ENCODE measurements at regions not wholly inside any gene's neighbourhood (a gene's known extent, or its start where the extent isn't known, plus 50 kb on each side); places are given as distances from the start of the nearest gene placed in this dataset.

GRCh38 chr4:38318737-38319455, 345.1 kb upstream of the KLF3 start:
- H3K4me3 ChIP-seq (ENCODE audit: low read depth, low read length) = peak overlapping the region; percentile 32
- no peak for TF ChIP-seq CTCF (IDR thresholded peaks at IDR 0.05; ENCODE audit: low read depth, low read length)

- peak overlapping the region; percentile 28 for H3K4me3 ChIP-seq (ENCODE audit: low read depth, low read length)
- TF ChIP-seq CTCF (IDR thresholded peaks at IDR 0.05; ENCODE audit: low read depth, low read length) = peak; percentile 99
Measured at GRCh38 chr4:38319456-38320342, 344.3 kb upstream of the KLF3 start.

GRCh38 chr4:38320343-38320695, 343.7 kb upstream of the KLF3 start:
- no peak overlapping the region for H3K4me3 ChIP-seq (ENCODE audit: low read depth, low read length)
- no peak for TF ChIP-seq CTCF (IDR thresholded peaks at IDR 0.05; ENCODE audit: low read depth, low read length)

GRCh38 chr4:38320833-38321232, 343.2 kb upstream of the KLF3 start:
- TF ChIP-seq CTCF (IDR thresholded peaks at IDR 0.05; ENCODE audit: low read depth, low read length) = no peak
- no peak overlapping the region for H3K4me3 ChIP-seq (ENCODE audit: low read depth, low read length)

- TF ChIP-seq CTCF (IDR thresholded peaks at IDR 0.05; ENCODE audit: low read depth, low read length) = no peak
- no peak overlapping the region for H3K4me3 ChIP-seq (ENCODE audit: low read depth, low read length)
Measured at GRCh38 chr4:38322714-38323113, 341.3 kb upstream of the KLF3 start.

GRCh38 chr4:38323141-38323641, 340.8 kb upstream of the KLF3 start:
- no peak for TF ChIP-seq CTCF (IDR thresholded peaks at IDR 0.05; ENCODE audit: low read depth, low read length)
- H3K4me3 ChIP-seq (ENCODE audit: low read depth, low read length) = no peak overlapping the region

All from WI38 (cell line).